GM13976 (cell line): ENCODE measurements at regions not wholly inside any gene's neighbourhood (a gene's known extent, or its start where the extent isn't known, plus 50 kb on each side); places are given as distances from the start of the nearest gene placed in this dataset.

ENCODE experiments used
- DNase-seq: peaks from one replicate; pipeline ENCODE4 v3.0.0; 2012; ENCODE audit warnings: low spot score
- in situ Hi-C: fragments of 300-500 bp; cut with MboI; formaldehyde crosslinking; loops from one replicate; pipeline ENCODE4 v1.12.0; 2022; ENCODE audit warnings: low sequenced_read_pairs, mixed read lengths, inconsistent platforms; ENCODE audit not compliant: unreplicated experiment
- TF ChIP-seq, protein P1 (sequence below): IDR thresholded peaks from 2 replicates; pipeline ENCODE4 v1.5.1; 2012; ENCODE audit warnings: borderline replicate concordance, mild to moderate bottlenecking; ENCODE audit not compliant: insufficient read depth; ENCODE audit errors: extremely low read depth, missing control alignments, control extremely low read depth

DNA sequence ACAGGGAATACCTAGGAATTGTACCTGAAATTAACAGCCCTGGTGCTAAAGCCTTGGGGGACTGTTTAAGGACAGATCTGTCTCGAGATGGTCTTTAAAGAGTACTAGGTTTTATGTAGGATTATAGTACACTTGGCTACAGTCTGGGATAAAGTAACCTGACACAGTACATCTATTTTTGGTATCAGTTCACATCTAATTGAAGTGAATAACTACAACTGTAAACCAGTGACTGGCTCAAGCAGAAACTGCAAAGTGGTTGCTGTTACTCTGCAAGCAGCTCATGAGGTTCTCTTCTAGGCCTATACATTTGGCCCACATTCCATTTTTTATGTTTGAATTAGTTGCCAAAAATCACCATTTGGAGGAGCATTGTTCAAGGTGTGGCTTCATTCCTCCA, 320.8 kb upstream of the USP25 start:
- TF ChIP-seq, protein P1, sequence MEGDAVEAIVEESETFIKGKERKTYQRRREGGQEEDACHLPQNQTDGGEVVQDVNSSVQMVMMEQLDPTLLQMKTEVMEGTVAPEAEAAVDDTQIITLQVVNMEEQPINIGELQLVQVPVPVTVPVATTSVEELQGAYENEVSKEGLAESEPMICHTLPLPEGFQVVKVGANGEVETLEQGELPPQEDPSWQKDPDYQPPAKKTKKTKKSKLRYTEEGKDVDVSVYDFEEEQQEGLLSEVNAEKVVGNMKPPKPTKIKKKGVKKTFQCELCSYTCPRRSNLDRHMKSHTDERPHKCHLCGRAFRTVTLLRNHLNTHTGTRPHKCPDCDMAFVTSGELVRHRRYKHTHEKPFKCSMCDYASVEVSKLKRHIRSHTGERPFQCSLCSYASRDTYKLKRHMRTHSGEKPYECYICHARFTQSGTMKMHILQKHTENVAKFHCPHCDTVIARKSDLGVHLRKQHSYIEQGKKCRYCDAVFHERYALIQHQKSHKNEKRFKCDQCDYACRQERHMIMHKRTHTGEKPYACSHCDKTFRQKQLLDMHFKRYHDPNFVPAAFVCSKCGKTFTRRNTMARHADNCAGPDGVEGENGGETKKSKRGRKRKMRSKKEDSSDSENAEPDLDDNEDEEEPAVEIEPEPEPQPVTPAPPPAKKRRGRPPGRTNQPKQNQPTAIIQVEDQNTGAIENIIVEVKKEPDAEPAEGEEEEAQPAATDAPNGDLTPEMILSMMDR: no peak
- in situ Hi-C loops: no loop called here
- DNase-seq: no peak

DNA sequence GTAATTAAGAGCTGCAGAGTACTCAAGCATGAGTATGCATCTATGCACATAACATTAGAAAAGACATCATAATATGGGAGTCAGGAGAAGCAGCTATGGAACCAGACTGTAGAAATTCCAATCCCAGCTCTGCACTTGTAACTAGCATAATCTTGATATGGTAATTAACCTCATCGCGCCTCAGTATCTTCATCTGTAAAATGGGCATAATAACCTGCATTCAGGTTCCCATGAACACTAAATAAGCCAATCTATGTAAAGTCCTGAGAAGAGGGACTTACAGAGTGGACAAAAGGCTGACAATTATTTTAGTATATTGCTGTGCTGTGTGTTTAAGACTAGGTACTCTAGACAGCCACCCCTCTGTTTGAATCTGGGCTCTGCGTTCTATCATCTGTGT, 318.9 kb upstream of the USP25 start:
- DNase-seq: no peak
- TF ChIP-seq, protein P1: no peak
- in situ Hi-C loops: no loop called here

DNA sequence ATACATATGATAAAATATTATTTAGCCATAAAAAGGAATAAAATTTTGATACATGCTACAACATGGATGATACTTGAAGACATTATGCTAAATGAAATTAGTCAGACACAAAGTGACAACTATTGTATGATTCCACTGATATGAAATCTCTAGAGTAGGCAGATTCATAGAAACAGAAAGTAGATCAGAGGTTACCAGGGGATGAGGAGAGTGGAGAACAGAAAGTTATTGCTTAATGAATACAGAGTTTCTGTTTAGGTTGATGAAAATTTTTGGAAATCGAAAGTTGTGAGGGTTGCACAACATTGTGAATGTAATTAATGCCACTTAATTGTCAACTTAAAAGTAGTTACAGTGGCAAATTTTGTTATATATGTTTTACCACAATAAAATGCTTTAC, 315.7 kb upstream of the USP25 start:
- TF ChIP-seq, protein P1: no peak
- no peak for DNase-seq
- in situ Hi-C loops: no loop called here

DNA sequence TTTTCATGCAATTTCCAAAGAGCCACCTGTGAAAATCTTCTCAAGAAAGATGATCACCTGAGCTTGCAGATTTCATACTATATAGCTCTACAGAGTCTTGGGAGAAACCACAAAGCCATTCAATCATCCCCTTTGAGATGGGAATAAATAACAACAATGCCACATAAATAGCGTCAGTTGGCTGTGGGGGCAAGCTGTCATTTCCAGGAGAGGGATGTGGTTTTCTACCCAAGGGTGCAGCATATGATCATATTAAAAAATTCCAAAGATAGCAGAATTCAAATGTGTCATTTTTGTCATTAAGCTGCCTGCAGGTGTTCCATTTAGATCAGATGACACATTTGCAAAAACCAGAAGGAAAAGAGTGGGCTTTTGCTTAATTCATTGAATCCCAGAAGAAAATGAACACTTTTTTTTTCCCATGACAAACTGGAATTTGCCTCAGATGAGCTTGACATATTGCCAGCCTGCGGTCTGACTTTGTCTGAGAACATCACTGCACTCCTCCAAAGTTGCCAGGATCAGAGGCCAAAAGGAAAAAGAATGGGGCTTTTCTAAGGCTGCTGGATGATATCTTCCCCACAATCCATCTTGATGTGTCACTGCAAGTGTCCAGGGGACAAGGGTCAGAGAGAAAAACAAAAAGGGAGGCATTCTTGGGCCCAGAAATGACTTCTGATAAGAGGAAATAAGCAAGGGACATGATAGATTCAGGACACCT, 314.1 kb upstream of the USP25 start:
- in situ Hi-C loops: no loop called here
- DNase-seq: no peak
- TF ChIP-seq, protein P1: no peak

DNA sequence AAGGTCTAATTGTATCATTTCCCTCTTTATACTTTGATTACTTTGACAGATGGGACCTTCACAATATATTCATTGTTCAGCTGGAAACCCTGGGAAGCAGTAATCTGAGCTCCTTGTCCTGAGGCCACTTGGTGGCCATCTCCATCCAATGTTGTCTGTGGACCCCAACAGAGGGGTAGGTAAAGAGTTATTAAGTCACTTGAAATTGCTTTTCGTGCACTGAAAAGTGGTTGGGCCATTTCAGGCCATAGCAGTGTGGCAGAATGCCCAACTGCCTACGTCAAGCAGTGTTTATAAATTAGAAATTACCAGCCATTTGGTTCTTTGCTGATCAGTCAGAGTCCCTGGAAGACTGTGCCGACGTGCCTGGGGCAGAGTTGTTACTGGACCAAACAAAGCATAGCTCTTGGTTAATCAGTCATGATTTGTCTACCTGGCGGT, 308.3 kb upstream of the USP25 start:
- DNase-seq: no peak
- TF ChIP-seq, protein P1: no peak
- in situ Hi-C loops: no loop called here

DNA sequence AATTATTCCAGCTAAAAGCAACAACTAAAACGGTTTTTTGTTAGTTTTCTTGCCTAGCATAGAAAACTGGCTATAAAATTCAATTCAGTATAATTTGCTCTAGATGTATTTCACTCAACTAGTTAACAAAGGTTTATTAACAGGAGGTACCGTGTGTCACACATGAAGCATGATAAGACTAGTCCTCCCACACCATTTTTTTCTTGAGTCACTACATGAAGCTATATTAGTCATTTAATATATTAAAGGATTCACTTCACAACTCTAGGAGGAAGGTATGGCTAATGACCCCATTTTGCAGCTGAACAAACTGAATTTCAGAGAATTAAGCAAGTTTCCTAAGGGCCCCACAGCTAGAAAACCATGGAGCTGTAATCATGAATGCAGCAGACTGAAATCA, 307.8 kb upstream of the USP25 start:
- in situ Hi-C loops: no loop called here
- TF ChIP-seq, protein P1: no peak
- no peak for DNase-seq
